22Rv1 (cell line): ENCODE measurements at regions not wholly inside any gene's neighbourhood (a gene's known extent, or its start where the extent isn't known, plus 50 kb on each side); places are given as distances from the start of the nearest gene placed in this dataset.

Experiments
- H3K27ac ChIP-seq: fragments of 450-650 bp; 2 replicates; pipeline ENCODE4 v1.5.1; 2017
- ZFX ChIP-seq: fragments of 450-650 bp; IDR thresholded peaks from 2 replicates; pipeline ENCODE4 v1.6.1; 2017; ENCODE audit warnings: antibody characterized with exemption, borderline replicate concordance
- TF ChIP-seq, protein P1 (sequence below): fragments of 450-650 bp; IDR thresholded peaks from 2 replicates; pipeline ENCODE4 v1.5.1; 2017; ENCODE audit warnings: mild to moderate bottlenecking

DNA sequence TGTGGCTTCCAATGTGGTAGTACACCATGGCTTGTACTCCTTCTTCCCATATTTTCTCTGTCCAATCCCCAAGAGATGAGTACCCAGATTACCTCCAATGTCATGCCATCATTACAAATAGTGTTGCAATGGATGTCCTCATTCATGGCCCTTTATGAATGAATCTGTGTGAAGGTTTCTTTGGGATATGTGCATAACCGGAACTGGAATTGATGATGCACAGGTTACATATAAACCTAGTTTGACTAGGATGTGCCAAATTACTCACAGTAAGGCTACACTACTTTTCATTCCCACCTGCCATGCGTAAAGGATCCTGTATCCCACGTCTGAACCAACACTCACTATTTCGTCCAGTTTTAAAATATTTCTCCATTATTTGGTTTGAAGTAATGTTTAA is 173.9 kb upstream of the CXCR4 start:
- TF ChIP-seq ZFX, result no peak
- TF ChIP-seq, protein P1, sequence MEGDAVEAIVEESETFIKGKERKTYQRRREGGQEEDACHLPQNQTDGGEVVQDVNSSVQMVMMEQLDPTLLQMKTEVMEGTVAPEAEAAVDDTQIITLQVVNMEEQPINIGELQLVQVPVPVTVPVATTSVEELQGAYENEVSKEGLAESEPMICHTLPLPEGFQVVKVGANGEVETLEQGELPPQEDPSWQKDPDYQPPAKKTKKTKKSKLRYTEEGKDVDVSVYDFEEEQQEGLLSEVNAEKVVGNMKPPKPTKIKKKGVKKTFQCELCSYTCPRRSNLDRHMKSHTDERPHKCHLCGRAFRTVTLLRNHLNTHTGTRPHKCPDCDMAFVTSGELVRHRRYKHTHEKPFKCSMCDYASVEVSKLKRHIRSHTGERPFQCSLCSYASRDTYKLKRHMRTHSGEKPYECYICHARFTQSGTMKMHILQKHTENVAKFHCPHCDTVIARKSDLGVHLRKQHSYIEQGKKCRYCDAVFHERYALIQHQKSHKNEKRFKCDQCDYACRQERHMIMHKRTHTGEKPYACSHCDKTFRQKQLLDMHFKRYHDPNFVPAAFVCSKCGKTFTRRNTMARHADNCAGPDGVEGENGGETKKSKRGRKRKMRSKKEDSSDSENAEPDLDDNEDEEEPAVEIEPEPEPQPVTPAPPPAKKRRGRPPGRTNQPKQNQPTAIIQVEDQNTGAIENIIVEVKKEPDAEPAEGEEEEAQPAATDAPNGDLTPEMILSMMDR, result no peak
- H3K27ac ChIP-seq, result no peak overlapping the region

DNA sequence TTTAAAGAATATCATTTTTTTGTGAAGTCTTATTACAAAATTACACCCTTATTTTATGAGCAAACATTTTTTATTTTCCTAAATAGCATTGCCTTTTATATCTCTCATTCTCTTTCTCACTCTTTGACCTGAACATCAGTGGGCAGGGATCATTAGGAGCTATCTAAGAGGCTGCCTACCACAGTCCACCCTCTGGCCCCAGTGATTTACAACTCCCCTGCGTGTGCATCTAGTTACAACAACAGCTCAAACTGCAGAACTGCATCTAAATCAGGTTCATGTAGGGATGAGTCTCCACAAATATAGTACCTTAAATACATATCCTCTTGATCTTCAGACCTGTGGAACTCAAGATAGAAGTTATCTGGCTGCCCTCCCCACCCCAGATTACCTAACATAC is 172.4 kb upstream of the CXCR4 start:
- TF ChIP-seq, protein P1, result no peak
- no peak for TF ChIP-seq ZFX

DNA sequence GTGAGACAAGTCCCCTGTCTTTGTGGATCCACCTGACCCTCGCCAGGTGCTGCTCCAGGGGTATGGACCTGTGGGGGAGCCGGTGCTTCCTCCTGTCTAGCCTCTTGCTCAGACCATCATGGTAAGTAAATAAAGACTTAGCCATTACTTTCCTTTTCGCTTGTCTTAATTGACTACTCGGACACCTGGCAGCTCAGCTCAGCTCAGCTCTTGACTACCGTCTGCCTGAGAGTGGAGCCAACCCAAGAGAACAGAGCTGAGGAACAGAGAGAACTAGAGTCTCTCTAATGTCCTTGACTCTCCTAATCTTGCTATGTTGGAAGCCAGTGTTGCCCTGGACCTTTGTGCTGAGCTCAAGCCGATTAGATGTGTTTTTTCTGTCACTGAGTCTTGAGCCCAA is 170.3 kb upstream of the CXCR4 start:
- no peak overlapping the region for H3K27ac ChIP-seq
- TF ChIP-seq ZFX, result no peak
- TF ChIP-seq, protein P1, result no peak

More for the DNA sequence above, 172.4 kb upstream of the CXCR4 start:
- H3K27ac ChIP-seq, result no peak overlapping the region

DNA sequence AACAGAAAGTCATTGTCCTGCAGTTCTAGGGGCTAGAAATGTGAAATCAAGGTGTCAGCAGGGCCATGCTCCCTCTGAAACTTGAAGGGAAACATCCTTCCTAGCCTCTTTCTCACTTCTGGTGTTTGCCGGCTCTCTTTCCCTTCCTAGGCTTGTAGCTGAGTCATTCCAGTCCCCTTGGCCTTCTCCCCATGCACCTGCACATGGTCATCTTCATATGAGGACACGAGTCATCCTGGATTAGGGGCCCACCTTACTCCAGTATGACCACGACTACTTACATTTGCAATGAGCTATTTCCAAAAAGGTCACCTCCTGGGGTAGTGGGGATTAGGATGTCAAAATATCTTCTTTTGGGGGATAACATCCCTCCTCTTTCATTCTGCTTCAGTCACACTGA is 168.5 kb upstream of the CXCR4 start:
- H3K27ac ChIP-seq, result no peak overlapping the region
- TF ChIP-seq ZFX, result no peak
- TF ChIP-seq, protein P1, result no peak

DNA sequence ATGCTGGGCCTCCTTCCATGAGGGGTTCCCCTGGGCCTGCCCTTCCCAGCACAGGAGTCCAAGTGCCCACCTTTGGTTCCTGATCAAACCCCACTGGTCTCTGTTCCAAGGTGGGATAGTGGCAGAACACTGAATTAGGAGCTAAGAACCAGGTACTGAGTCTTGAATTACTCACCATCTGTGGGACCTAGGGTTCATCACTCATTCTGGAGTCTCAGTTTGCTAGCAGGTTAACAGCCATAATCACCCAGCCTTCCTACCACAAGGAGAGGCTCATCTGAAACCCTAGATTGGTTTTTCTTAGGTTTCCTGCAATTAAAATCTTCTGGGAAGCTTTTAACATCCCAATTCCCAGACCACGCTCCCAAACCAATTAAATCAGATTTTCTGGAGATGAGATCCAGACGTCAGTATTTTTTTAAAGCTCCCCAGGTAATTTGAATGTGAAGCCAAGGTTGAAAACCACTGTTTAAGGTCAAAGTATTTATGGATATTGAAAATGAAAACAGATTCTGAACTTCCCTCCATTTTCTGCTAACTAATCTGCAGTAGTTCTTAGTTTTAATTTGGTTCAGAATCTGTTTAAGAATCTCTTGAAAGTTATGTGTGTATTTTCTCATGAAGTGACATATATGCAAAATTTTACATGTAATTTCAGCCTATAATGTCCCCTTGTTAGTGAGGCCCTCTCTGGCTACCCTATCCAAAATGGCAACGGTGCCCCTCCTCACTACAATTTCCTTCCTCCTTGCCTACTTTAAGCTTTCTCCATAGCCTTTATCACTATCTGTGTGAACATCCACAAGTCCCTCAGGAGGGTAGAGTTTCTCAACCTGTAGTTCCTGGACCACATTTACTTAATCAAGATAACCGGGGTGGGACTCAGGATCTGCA is 166.5 kb upstream of the CXCR4 start:
- TF ChIP-seq, protein P1, result no peak
- TF ChIP-seq ZFX, result no peak
- no peak overlapping the region for H3K27ac ChIP-seq

DNA sequence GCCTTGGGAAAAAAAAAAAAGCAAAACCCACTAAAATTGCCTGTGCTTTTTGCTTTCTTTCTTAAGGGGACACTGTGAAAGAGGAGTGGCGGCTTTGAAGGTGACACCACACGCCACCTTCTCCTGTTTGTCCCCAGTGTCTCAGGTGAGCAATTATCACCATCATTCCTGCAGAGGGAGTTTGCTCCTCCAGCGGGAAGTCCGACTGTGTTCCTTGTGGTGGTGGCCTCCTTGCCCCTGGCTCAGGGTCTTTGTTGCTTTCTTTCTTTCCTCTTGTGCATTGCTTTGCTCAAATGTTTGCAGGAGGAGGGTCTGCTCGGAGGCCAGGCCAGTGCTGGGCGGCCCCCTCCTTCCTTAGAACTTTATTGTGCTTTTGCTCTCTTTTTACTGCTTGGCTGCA is 164.3 kb upstream of the CXCR4 start:
- TF ChIP-seq, protein P1, result no peak
- TF ChIP-seq ZFX, result no peak

More for the DNA sequence above, 164.3 kb upstream of the CXCR4 start:
- H3K27ac ChIP-seq, result no peak overlapping the region
